NT2/D1 (cell line): ENCODE measurements at regions not wholly inside any gene's neighbourhood (a gene's known extent, or its start where the extent isn't known, plus 50 kb on each side); places are given as distances from the start of the nearest gene placed in this dataset.
"Not testable (repeated sequence)": the region's sequence is repeated elsewhere in the genome, so short reads cannot be mapped to it uniquely, and the experiment has no call there.

ENCODE experiments used
- YY1 ChIP-seq: IDR thresholded peaks from 2 replicates; pipeline ENCODE4 v1.6.1; 2011; ENCODE audit not compliant: insufficient read length, insufficient read depth
- ZNF274 ChIP-seq: IDR thresholded peaks from 2 replicates; pipeline ENCODE4 v1.6.1; 2011; ENCODE audit warnings: mild to moderate bottlenecking, low read depth, low read length

GRCh38 chr10:90233805-90234204, 532.4 kb downstream of the KIF20B start:
- TF ChIP-seq ZNF274, YY1: not testable (repeated sequence)
